Islet precursor cell (in vitro differentiated cells): ENCODE measurements at regions not wholly inside any gene's neighbourhood (a gene's known extent, or its start where the extent isn't known, plus 50 kb on each side); places are given as distances from the start of the nearest gene placed in this dataset.
"Not testable (repeated sequence)": the region's sequence is repeated elsewhere in the genome, so short reads cannot be mapped to it uniquely, and the experiment has no call there.

Experiments used
- DNase-seq: peaks from one replicate; pipeline ENCODE4 v3.0.0-alpha.2; 2018

DNA sequence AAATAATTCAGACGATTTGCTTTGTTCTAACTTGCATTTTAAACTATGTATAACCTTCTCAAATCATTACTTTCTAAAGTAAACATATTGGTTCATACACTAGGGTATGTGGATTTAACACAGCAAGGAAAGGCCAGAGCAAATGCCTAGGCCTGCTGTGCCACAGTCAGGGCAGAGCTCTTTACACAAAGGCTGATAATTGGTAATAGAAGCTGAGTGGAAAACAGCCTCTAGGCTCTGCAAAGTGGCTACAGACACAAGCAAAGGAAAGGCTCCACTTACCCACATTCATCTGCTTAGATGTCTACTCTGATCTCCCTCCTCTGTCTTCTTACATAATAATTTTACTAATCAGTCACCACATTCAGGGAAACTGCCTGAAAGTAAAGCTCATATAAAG lies 382.9 kb downstream of the OLFM4 start:
- DNase-seq: no peak

DNA sequence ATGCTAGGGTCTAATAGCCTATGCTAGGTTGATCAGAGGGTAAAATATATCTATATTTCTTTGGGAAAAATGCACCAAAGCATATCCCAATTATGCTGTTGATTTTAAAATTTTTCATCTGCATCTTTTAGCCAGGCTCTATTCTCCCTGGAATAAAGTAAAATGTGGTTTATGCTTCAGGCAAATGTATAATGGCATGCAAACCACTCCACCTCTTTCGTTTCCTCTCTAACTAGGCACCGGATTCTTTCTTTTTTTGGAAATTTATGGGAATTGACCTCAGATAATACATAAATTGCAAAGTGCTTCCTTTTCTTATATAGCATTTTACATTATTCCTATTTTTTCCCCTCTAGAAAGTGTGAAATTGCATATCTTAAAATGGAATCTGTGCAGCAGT lies 386.5 kb downstream of the OLFM4 start:
- no peak for DNase-seq

DNA sequence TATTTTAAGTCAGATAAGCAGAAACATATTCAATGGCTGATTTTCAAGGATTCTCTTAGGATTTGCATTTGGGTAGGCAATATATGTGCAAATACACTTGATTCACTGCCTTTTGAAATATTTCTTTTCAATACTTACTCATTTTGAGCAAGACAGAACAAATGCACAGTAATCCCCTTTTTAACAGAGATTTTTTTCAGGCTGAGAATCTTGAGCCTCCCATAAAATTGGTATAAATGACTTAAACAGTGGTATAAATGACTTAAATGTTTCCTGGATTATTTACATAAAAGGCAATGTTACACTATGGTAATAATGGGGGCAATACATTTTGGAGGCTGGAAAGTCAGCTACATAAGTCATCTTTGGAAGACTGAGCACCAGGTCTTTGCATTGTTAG lies 389.0 kb downstream of the OLFM4 start:
- DNase-seq: no peak

DNA sequence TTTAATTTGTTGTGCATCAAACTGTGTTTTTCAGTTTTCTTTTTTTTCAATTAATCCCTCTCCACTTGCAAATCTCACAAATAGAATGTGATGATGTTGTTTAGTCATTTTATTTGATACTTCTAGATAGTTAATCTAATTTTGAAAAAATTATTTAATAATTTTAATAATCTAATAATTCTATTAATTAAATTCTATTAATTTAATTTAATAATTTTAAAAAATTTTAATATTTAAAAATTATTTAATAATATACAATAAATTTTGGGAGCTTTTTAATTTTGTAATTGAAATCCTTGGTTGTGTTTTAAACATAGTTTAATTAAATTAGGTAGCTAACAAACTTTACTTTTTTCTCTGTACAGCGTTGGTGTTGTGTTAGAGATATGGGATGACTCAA lies 393.8 kb downstream of the OLFM4 start:
- DNase-seq: no peak

DNA sequence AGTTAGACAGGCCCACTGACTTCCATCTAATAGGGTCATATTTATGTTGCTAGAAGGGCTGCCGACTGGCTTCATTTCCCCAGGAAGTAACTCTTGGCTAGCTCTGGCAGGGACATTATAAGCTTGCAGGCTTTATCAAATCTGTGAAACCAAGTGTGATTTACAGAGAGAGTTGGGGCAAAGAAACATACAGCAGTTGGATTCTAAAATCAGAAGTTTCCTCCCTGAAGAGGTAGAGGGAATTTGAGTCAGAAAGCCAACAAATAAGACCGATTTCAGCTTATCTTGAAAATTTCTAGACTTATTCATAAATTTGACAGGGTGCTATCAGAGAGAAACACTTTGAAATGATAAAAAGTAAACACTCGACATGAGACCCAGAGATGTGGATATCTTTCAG lies 407.8 kb downstream of the OLFM4 start:
- no peak for DNase-seq

DNA sequence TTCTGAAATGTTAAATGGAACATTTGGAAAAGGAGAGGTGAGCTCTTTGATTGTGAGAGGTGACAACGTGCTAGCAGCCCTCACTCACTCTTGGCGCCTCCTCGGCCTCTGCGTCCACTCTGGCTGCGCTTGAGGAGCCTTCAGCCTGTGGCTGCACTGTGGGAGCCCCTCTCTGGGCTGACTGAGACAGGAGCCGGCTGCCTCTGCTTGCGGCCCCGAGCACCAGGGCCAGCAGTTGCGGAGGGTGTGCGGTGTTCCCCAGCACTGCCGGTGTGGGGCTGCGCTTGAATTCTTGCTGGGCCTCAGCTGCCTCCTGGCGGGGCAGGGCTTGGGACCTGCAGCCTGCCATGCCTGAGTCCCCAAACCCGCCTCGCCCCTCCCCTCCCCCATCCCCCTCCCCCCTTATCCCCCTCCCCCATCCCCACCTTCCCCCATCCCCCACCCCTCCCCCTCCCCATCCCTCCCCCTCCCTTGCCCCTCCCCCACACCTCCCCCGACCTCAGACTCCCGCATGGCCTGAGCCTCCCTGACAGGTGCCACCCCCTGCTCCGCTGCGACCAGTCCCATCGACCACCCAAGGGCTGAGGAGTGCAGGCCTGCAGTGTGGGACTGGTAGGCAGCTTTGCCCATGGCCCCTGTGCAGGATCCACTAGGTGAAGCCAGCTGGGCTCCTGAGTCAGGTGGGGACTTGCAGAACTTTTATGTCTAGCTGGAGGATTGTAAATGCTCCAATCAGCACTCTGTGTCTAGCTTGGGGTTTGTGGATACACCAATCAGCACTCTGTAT lies 411.0 kb downstream of the OLFM4 start:
- DNase-seq: no peak

DNA sequence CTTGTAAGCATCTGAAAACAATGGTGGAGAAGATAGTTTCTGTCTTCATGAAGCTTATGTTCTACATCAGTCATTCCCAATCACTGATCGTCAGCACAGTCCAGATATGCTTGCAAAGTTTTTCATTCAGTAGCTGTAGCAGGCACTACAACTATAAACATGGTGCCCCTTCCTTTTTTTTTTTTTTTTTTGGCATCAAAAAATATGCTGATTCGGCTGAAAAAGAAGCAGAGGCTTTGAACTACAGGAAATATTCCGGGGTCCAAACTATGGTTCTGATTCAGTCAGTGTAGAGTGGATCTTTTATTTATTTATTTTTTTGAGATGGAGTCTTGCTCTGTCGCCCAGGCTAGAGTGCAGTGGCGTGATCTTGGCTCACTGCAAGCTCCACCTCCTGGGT lies 414.4 kb downstream of the OLFM4 start:
- no peak for DNase-seq

DNA sequence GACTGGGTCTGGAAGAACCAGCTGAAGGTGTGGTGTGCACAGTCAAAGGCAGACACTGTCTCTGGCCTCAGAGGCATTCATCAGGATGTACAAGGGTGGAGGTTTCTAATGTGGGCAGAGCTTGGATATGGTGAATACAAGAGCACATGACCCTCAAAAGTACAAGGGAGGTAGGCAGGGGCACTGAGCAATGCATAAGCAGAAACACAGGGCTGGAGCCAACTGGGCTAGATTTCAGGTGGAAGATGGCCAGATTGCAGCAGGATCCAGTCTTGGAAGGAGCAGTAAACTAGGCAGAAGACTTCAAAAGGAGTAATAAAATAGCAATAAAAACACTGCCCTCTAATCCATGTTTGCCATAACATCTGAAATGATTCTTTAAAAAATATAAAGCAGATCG lies 417.1 kb downstream of the OLFM4 start:
- no peak for DNase-seq

DNA sequence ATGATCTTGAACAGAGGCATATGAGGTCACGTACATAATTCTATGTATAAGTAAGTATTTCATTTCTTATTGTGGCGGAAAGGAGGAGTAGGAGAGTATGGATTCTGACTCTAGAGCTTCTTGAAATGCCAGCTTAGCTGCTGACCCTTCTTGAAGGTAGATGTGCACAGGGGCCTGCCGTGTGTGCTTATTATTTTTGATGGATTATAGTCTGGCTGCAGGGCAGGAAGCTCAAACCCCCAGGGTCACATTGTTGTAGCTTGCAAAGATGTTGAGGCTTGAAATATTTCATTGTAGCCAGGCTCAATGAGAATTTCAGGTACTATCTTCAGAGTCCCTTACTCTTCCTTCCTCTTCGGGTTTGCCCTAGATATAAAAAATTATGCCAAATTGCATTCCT lies 418.8 kb downstream of the OLFM4 start:
- DNase-seq: no peak

DNA sequence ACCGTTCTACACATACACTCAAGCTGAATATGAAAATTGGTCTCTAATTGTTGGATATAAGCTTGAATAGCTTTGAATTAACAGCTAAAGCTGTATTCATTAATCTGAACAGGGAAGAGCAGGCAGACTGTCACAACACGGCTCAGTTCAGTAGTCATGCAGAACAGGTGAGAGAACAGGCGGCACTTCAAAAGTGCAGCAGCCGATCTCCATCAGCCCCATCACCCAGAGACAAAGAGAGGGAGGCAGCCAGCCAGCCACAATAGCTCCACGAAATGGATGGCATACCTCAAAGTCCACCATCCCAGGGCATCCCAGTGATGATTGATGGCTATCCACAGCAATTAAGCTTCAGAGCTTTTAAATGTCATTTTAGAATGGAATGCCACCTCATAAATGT lies 419.2 kb downstream of the OLFM4 start:
- DNase-seq: no peak

DNA sequence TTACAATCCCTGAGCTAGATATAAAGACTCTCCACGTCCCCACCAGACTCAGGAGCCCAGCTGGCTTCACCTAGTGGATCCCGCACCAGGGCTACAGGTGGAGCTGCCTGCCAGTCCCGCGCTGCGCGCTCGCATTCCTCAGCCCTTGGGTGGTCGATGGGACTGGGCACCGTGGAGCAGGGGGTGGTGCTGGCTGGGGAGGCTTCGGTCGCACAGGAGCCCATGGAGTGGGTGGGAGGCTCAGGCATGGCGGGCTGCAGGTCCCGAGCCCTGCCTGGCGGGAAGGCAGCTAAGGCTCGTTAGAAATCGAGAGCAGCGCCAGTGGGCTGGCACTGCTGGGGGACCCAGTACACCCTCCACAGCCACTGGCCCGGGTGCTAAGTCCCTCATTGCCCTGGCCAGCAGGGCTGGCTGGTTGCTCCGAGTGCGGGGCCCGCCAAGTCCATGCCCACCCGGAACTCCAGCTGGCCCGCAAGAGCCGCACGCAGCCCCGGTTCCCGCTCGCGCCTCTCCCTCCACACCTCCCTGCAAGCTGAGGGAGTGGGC lies 423.7 kb downstream of the OLFM4 start:
- not testable (repeated sequence) for DNase-seq

DNA sequence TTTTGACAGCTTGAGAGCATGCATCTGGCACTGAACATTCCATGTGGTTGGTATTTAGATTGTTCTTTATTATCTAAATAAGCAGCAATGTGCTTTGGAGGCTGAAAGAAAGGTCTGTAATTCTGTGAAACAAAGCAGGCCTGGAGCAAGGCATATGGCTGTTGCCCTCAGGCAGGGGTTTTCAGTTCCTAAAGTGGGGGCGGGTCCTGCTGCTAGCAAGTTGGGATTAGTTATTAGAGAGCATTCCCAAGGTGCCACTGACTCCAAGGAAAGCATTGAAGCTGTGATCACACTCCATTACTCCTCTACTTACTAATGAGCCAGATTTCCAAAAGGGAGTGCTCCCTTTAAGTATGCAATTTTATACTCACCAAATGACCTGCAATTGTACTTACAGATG lies 432.2 kb downstream of the OLFM4 start:
- DNase-seq: peak; percentile 94

DNA sequence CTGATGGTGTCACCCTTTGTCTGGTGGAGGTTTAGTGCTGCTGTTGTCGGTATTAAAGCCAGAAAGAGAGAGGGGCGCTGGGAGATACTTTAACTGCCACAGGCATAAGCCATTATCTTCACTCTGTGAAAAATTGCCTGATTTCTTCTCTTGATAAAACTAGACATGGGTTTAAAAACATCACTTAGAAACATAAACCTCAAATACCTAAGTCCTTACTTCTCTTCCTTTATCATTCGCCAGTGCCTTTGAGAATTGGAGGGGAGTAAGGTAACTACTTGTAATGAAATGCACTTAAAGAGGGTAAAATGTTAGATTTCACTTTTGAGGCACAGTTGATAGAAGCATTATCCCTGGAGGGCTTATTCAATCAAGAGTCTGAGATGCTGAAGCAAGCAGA lies 434.5 kb downstream of the OLFM4 start:
- no peak for DNase-seq

DNA sequence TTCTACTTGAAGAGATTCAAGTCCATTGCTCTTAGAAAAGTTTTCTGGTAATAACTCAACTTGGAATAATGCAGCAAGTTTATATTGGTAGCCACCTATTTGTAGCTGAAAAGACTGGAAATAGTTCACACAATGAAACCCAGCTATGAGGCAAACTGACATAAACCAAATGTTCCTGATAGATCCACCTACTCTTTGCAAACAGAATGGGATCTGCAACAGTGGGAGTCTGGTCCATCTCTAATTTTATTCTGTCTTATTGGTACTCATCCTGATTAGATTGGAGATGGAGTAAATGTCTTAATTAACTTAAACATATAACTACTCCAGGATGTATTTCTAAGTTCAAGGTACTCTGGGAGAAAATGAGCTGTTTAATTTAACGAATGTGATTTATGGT lies 438.0 kb downstream of the OLFM4 start:
- no peak for DNase-seq

DNA sequence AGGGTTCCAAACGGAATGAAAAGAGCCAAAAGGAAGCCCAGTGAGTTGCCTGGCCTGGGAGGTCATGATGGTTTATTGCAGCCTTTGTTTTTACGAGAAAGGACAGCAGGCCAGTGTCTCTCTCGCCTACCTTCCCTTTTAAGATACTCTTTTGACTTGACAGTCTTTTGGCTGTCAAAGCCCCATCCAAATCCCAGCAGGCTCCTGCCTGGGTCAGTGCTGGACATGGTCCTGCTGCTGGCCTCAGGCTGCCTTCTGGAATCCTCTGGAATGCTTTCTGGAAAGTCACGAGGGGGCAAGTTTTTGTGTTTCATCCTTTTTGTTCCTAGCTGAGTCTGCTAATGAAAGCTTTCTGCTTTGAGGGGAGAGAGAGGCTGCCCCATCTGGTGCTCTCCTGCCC lies 444.8 kb downstream of the OLFM4 start:
- DNase-seq: peak; percentile 58

DNA sequence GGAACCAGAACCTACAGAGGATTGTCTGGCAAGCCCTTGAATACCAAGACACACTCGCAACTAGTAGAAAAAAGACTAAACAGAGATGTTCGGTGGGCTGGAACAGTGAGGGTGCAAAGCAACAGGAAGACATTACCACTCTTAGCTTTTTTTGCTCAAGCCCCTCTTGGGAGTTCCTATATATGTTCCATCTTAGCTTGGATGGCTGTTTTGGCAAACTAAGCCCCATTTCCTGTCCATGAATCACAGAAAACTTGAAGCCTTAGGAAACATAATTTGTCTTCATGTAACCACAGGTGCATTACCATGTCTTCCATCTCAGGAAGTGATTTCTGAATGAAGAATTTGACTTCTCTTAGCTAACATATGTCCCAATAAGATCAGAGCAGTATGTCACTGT lies 446.3 kb downstream of the OLFM4 start:
- DNase-seq: no peak

DNA sequence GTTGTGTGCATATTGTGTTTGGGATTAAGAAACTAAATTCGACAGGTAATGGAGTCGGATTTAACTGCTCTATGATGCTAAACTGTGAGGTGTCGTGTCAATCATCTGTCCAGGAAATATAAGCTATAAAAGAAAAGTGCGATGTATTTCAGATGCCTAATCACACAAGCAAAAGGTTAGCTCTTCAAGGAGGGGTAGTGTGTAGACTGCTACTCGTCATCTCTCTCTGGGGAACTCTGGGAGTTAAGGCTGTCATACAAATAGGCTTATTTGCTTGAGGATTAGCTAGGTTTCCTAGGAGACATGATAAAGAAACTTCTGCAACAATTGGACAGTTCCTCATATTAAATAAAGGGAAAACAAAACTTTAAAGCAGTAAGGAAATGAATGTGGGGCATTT lies 462.1 kb downstream of the OLFM4 start:
- DNase-seq: no peak

DNA sequence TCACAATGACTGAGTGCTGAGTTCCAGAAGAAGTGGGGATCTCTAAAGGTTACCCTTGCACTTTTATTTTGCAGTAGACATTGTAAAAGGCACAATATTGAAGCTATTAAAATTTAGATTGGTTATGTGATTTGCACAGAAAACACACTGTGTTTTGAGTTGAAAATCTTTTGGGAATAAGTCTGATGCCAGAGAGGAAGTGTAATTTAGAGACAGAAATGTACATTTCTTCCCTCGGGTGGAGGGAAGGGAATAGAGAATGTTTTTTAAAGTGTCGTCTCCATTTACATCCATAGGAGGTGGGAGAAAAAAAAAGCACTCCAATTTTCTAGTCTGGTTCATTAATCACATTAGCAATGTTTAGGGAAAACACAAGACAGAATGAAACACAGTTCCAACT lies 465.8 kb downstream of the OLFM4 start:
- no peak for DNase-seq

DNA sequence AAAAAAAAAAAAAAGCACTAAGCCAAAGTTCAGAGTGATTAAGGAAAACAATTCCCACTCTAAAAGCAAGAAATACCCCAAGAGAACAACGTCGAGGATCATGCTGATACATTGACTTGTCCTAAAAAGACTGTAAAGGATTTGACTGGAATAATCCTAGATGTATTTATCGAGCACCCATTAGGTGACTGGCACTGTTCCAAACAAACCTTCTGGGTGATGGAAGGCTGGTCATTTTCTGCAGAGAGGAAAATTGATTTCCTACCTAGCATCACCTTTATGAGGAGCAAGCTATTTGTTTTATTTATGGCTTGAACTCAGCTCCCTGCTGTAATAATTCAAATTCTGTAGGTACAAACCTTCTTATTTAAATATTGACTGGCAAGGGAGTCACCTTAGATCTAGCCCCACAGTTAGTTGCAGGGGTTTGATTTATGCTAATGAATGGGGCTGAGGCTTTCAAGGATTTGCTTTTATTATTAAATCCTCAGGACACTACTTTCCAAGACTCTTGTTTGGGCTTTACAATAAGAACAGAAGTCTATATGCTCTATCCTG lies 471.0 kb downstream of the OLFM4 start:
- no peak for DNase-seq

DNA sequence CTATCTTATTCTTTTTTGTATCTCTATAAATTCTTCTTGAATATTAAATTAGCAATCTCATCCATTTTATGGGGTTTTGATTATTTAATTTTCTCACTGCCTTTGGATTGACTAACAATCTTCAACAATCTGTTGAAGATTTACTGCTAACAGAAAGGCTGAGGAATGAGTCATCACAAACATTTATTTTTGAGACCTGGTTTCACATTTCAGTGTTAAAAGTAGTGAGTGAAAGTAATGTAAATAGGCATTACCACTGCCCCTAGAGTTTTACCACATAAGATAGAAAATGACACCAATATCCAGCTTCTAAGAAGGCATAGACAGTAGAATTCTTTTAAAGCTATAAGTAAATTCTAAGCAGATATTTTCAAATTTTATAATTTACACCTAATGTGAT lies 472.8 kb downstream of the OLFM4 start:
- DNase-seq: no peak

DNA sequence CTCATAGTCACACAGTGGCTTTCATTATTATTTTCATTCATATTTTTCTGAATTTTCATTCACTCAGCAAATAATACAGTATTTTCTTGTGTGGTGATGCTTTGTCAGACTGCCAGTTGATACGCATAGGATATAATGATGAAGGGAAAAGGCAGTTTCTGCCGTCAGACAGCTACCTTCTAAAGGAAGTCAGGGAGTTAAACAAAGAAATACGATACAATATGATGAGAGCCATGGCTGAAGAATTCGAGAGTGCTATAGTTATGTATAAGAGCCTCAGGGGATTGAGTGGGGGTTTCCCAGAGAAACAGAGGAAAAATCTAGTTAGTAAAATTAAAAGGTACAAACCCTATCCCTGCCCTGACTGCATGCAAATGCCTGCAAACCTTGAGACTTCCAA lies 479.1 kb downstream of the OLFM4 start:
- DNase-seq: no peak

DNA sequence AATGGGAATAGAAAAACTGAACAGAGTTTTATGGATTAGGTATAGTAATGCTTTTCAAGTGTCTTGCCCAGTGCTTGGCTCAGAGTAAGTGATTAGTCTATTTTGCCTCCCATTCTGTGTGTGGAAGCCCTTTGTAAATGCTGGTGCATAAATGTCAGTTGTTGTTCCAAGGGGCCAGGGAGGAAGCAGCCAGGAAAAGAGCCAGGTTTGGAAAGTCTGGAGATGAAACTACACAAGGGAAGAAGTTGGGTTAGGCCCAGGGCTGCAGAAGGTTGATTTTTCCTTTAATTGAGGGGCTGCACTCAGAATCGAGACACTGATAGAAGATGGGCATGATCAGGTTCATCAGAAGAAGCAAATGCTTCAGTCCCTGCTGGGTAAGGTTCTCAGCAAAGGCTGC lies 484.0 kb downstream of the OLFM4 start:
- DNase-seq: no peak

DNA sequence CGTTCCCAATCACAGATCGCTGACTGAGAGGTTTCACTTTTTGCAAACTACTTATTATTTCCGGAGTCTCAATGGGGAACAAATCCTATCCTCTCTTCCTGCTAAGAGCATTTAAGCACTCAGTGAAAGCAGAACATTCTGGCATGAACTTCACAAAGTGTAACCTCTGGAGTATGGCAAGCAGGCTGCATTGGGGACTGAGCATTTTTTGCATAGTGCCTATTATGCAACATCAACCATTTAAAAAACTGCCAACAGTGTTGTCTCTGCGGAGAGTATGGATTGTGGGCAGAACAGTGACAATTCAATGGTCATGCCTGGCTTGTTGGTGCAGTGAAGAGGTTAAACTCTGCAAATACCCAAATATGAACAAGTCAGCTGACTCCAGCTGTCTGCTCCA lies 484.6 kb downstream of the OLFM4 start:
- DNase-seq: no peak

DNA sequence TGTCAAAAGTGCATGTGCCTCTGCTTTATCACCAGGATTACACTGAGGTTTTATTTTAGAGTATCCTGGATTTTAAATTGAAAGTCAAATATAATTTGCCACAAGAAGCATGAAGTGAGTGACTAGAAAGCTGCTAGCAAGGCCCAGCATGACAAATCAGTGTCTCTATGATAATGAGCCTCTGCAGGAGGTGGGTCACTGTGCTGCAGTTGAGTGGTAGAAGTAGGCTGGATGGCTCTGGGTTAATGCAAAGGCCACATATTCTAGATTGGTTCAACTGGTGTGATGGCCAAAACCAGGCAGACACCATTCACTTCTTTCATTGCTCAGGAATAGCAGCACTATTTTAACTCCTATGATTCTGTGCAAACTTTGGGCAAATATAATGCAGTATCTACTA lies 491.5 kb downstream of the OLFM4 start:
- DNase-seq: no peak

DNA sequence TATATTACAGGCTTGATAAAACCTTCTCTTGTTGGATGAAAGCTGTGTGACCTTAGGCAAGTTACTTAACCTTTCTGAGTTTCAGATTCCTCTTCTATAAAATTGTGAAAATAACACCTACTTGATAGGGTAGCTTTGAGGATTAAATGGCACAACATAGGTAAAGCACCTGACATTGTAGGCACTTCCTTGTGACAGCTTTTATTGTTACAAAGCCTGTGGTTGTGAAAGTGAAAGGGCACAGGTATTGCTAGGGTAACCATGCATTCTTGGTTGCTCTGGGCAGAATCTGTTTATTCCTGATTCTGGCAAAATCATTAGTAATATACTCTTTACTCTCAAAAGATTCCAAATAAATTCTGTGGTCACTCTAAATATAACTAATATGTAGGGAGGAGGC lies 493.4 kb downstream of the OLFM4 start:
- no peak for DNase-seq
